ENCODE measurements at regions not wholly inside any gene's neighbourhood (a gene's known extent, or its start where the extent isn't known, plus 50 kb on each side); places are given as distances from the start of the nearest gene placed in this dataset.
"Not testable (repeated sequence)": the region's sequence is repeated elsewhere in the genome, so short reads cannot be mapped to it uniquely, and the experiment has no call there.

GRCh38 chr3:173217127-173217526 is 76.1 kb upstream of the SPATA16 start:
- Histone ChIP-seq H3K4me1 (ENCODE audit: insufficient read depth) (no peaks in the 10 kb centered on the region), H3K9me3 (ENCODE audit: low read depth) (no peaks in the 10 kb centered on the region), H2AFZ (no peak overlapping the region), H3K9me2 (ENCODE audit: insufficient read depth) (no peaks in the 10 kb centered on the region), H3K27ac (no peak overlapping the region), H3K9ac (no peak overlapping the region), H3F3A (ENCODE audit: insufficient read depth) (no peaks in the 10 kb centered on the region), H3K36me3 (ENCODE audit: low read depth) (no peaks in the 10 kb centered on the region), H3K4me3 (no peak overlapping the region), H3K79me2 (ENCODE audit: insufficient read depth) (no peaks in the 10 kb centered on the region), H3K4me2 (ENCODE audit: unreplicated experiment) (no peak overlapping the region), H3K27me3 (replicated peaks; ENCODE audit: insufficient read depth) (no peaks in the 10 kb centered on the region; the same call in 1 of the 2 replicates), H4K20me1 (ENCODE audit: insufficient read depth) (no peaks in the 10 kb centered on the region)
- 14% methylated on average over 3 of the region's 3 CpGs for WGBS, 2 experiments (ENCODE audit: low coverage in 1 of 2, low lambda C conversion rate in 2 of 2, missing lambda C conversion rate in 2 of 2)
- DNase-seq: peak; percentile 22
- in situ Hi-C loops (cut with MboI): no loop called here
- TF ChIP-seq EZH2phosphoT487 (IDR thresholded peaks at IDR 0.05; ENCODE audit: insufficient read depth, low read depth): no peak
- no peak for TF ChIP-seq EZH2 (IDR thresholded peaks at IDR 0.05; ENCODE audit: insufficient read depth, poor library complexity, severe bottlenecking)

DNA sequence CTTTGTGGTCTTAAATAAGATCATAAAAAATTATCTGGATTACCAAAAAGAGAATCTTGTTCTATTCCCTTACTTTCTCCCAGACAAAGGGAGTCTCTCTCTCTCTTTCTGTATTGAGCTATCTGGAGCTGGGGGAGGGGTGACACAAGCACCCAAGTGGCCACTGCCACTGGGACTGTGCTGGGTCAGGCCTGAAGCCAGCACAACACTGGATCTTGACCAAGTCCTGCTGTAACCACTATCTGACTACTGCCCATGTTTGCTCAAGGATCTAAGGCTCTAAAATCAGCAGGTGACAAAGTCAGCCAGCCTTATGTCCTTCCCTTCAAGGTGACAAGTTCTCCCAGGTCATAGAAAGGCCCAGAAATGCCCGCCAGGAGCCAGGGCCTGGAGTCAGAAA is 75.0 kb upstream of the SPATA16 start:
- in situ Hi-C loops (cut with MboI): no loop called here
- H3F3A ChIP-seq (ENCODE audit: insufficient read depth): no peaks in the 10 kb centered on the region
- DNase-seq: no peak
- no peaks in the 10 kb centered on the region for H3K9me3 ChIP-seq (ENCODE audit: low read depth)
- no peaks in the 10 kb centered on the region for H3K36me3 ChIP-seq (ENCODE audit: low read depth)
- no peaks in the 10 kb centered on the region for H3K4me1 ChIP-seq (ENCODE audit: insufficient read depth)
- H4K20me1 ChIP-seq (ENCODE audit: insufficient read depth): no peaks in the 10 kb centered on the region
- no peaks in the 10 kb centered on the region for H3K9me2 ChIP-seq (ENCODE audit: insufficient read depth)
- H3K4me3 ChIP-seq: no peak overlapping the region
- WGBS, 2 experiments (ENCODE audit: low coverage in 1 of 2, low lambda C conversion rate in 2 of 2, missing lambda C conversion rate in 2 of 2): 0 to 18% methylated on average over 1 of the region's 1 CpG
- no peak overlapping the region for H3K9ac ChIP-seq
- TF ChIP-seq EZH2 (IDR thresholded peaks at IDR 0.05; ENCODE audit: insufficient read depth, poor library complexity, severe bottlenecking): no peak
- TF ChIP-seq EZH2phosphoT487 (IDR thresholded peaks at IDR 0.05; ENCODE audit: insufficient read depth, low read depth): no peak
- H3K79me2 ChIP-seq (ENCODE audit: insufficient read depth): no peaks in the 10 kb centered on the region
- H3K4me2 ChIP-seq (ENCODE audit: unreplicated experiment): no peak overlapping the region
- no peak overlapping the region for H3K27ac ChIP-seq
- H3K27me3 ChIP-seq (replicated peaks; ENCODE audit: insufficient read depth): no peaks in the 10 kb centered on the region; the same call in 1 of the 2 replicates
- H2AFZ ChIP-seq: no peak overlapping the region

DNA sequence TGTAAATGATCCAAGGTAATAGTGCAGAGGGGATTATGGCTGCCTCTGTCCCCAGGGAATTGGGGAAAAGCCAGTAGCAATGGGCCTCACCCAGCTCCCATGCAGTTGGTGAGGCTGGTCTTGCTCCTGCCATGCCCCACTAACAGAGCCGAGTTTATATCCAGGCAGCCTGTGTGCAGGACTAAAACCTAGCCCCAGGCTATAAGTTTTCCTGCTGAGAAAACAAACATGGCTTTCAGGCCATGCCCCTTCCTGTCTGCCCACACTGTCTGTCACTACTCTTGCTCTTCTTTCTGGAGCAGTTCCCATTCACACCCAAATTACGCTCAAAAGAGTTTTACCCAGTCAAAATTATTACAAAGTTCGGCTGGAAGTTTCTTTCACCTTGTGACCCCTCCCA is 73.5 kb upstream of the SPATA16 start:
- no peaks in the 10 kb centered on the region; the same call in 1 of the 2 replicates for H3K27me3 ChIP-seq (replicated peaks; ENCODE audit: insufficient read depth)
- H2AFZ ChIP-seq: no peak overlapping the region
- no peak for TF ChIP-seq EZH2 (IDR thresholded peaks at IDR 0.05; ENCODE audit: insufficient read depth, poor library complexity, severe bottlenecking)
- no peak for TF ChIP-seq EZH2phosphoT487 (IDR thresholded peaks at IDR 0.05; ENCODE audit: insufficient read depth, low read depth)
- no peaks in the 10 kb centered on the region for H3K9me3 ChIP-seq (ENCODE audit: low read depth)
- no peak overlapping the region for H3K4me3 ChIP-seq
- H3K4me2 ChIP-seq (ENCODE audit: unreplicated experiment): no peak overlapping the region
- H3K79me2 ChIP-seq (ENCODE audit: insufficient read depth): no peaks in the 10 kb centered on the region
- no peaks in the 10 kb centered on the region for H3F3A ChIP-seq (ENCODE audit: insufficient read depth)
- H3K4me1 ChIP-seq (ENCODE audit: insufficient read depth): no peaks in the 10 kb centered on the region
- no peaks in the 10 kb centered on the region for H3K36me3 ChIP-seq (ENCODE audit: low read depth)
- no peaks in the 10 kb centered on the region for H4K20me1 ChIP-seq (ENCODE audit: insufficient read depth)
- no peaks in the 10 kb centered on the region for H3K9me2 ChIP-seq (ENCODE audit: insufficient read depth)
- no peak for DNase-seq
- 8 to 15% methylated on average over 3 of the region's 3 CpGs for WGBS, 2 experiments (ENCODE audit: low coverage in 1 of 2, low lambda C conversion rate in 2 of 2, missing lambda C conversion rate in 2 of 2)
- H3K27ac ChIP-seq: no peak overlapping the region
- in situ Hi-C loops (cut with MboI): no loop called here
- no peak overlapping the region for H3K9ac ChIP-seq

GRCh38 chr3:173199568-173199967 is 58.5 kb upstream of the SPATA16 start:
- H3K27ac ChIP-seq: no peak overlapping the region
- TF ChIP-seq EZH2 (IDR thresholded peaks at IDR 0.05; ENCODE audit: insufficient read depth, poor library complexity, severe bottlenecking): no peak
- no peak for TF ChIP-seq EZH2phosphoT487 (IDR thresholded peaks at IDR 0.05; ENCODE audit: insufficient read depth, low read depth)
- in situ Hi-C loops (cut with MboI): no loop called here

GRCh38 chr3:173194868-173195267 is 53.8 kb upstream of the SPATA16 start:
- H3K27ac ChIP-seq; DNase-seq; H3K27me3 ChIP-seq (replicated peaks; ENCODE audit: insufficient read depth); H3K79me2 ChIP-seq (ENCODE audit: insufficient read depth); H3K9me2 ChIP-seq (ENCODE audit: insufficient read depth); H4K20me1 ChIP-seq (ENCODE audit: insufficient read depth); in situ Hi-C loops (cut with MboI); H3F3A ChIP-seq (ENCODE audit: insufficient read depth); H2AFZ ChIP-seq; H3K4me1 ChIP-seq (ENCODE audit: insufficient read depth); H3K36me3 ChIP-seq (ENCODE audit: low read depth); H3K4me3 ChIP-seq; H3K9ac ChIP-seq; H3K9me3 ChIP-seq (ENCODE audit: low read depth); H3K4me2 ChIP-seq (ENCODE audit: unreplicated experiment): not testable (repeated sequence)
- WGBS, 2 experiments (ENCODE audit: low coverage in 1 of 2, low lambda C conversion rate in 2 of 2, missing lambda C conversion rate in 2 of 2): 30 to 38% methylated on average over 2 of the region's 2 CpGs

More at GRCh38 chr3:173199568-173199967, 58.5 kb upstream of the SPATA16 start:
- Histone ChIP-seq H3F3A (ENCODE audit: insufficient read depth) (no peaks in the 10 kb centered on the region), H3K79me2 (ENCODE audit: insufficient read depth) (no peaks in the 10 kb centered on the region), H3K36me3 (ENCODE audit: low read depth) (no peaks in the 10 kb centered on the region), H3K9me3 (ENCODE audit: low read depth) (no peaks in the 10 kb centered on the region), H2AFZ (no peak overlapping the region), H3K9ac (no peak overlapping the region), H4K20me1 (ENCODE audit: insufficient read depth) (no peaks in the 10 kb centered on the region), H3K9me2 (ENCODE audit: insufficient read depth) (no peaks in the 10 kb centered on the region), H3K4me2 (ENCODE audit: unreplicated experiment) (no peak overlapping the region), H3K4me1 (ENCODE audit: insufficient read depth) (no peaks in the 10 kb centered on the region), H3K4me3 (no peak overlapping the region), H3K27me3 (replicated peaks; ENCODE audit: insufficient read depth) (no peaks in the 10 kb centered on the region)
- DNase-seq: no peak
